ENCODE measurements at regions not wholly inside any gene's neighbourhood (a gene's known extent, or its start where the extent isn't known, plus 50 kb on each side); places are given as distances from the start of the nearest gene placed in this dataset.

DNA sequence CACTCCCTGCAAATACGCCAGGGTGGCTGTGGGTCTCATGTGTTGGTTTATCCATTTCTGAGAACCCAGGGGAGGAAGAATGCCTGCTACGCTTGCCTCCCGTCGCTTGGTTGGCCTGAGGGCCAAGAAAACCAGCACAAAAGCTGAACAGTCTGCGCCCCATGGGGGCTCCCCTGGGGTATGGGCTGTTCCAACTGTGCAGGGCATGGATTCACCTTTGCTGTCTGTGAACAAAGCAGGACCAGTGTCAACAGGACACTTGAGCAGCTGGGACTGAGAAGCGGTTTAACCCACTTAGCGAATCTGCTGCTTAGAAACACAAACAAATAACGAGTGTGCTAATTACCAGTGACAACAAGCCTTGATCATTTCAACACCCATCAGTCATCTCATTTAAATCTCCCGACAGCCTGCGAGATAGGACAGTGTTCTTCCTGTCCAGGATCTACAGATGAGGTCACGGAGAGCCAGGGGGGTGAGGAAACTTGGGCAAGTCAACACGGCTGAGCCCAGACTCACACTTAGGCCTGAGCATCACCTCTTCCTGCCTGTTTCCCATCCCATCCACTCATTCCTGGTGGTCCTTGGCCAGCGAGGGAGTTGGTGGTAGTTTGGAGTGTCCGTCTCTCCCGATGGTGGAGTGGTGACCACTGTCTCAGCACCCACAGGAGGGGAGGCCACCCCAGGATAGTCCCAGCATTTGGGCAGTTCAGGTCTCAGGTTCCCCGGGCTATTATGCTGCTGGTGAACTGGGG is 111.6 kb upstream of the HAAO start:
- no peak for TF ChIP-seq CTCF (IDR thresholded peaks at IDR 0.05 in 2 of 3, conservative IDR thresholded peaks at IDR 0.05 in 1 of 3; ENCODE audit: borderline replicate concordance in 1 of 3, insufficient read depth in 1 of 3, low read depth in 2 of 3, low read length in 2 of 3)
- TF ChIP-seq POLR2A (IDR thresholded peaks at IDR 0.05; ENCODE audit: borderline replicate concordance, extremely low read depth, insufficient read depth, insufficient read length): no peak
- no peak for TF ChIP-seq CEBPB (IDR thresholded peaks at IDR 0.05; ENCODE audit: low read depth)
- no peak for TF ChIP-seq EZH2 (IDR thresholded peaks at IDR 0.05)
- no peak for TF ChIP-seq EZH2phosphoT487 (IDR thresholded peaks at IDR 0.05; ENCODE audit: borderline replicate concordance)
